HT-29 (cell line): ENCODE measurements at regions not wholly inside any gene's neighbourhood (a gene's known extent, or its start where the extent isn't known, plus 50 kb on each side); places are given as distances from the start of the nearest gene placed in this dataset.

Experiments
- DNase-seq: peaks from one replicate; pipeline ENCODE4 v3.0.0-alpha.2; 2015; ENCODE audit warnings: low spot score

DNA sequence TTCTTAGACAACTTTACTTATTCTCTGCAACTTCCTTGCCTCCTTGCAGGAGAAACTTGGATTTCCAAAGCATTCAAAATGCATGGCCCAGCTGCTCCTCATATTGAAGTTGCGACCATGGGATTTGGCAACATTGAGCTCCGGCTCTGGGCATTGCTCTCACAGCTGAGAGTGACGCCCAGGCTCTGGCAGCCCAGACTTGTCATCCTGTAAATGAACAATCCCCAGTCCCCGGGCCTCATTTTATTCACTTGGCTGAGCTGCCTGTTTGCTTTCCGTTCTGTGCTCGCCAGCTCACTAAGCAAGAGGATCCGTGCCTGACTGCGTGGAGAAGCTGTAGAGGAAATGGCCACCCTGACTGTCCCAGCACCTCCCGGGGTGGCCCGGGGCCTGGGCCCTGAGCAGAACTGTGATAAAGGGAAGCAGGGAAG lies 119.5 kb upstream of the CD93 start:
- DNase-seq, result no peak

DNA sequence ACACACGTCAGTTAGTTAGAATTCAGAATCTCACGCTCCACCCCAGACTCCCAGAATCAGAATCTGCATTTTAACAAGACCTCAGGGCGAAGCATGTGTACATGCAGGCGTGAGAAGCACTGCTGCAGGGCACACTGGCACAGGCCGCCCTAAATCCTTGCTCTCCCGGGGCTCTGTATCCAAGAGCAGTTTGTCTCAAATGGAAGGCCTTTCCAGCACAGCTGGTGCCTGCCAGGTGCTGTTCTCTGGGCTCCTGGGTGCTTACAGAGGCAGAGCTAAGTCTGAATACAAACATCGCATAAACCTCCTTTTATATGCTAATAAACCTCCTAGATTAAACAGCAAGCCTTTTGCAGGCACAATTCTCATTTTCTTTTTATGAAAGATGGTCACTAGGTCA lies 119.1 kb upstream of the CD93 start:
- DNase-seq, result no peak

GRCh38 chr20:23203951-23204730 lies 118.0 kb upstream of the CD93 start:
- no peak for DNase-seq

- no peak for DNase-seq
Observed at GRCh38 chr20:23203310-23203709, 117.2 kb upstream of the CD93 start.

- DNase-seq, result no peak
Observed at GRCh38 chr20:23201658-23202057, 115.5 kb upstream of the CD93 start.

DNA sequence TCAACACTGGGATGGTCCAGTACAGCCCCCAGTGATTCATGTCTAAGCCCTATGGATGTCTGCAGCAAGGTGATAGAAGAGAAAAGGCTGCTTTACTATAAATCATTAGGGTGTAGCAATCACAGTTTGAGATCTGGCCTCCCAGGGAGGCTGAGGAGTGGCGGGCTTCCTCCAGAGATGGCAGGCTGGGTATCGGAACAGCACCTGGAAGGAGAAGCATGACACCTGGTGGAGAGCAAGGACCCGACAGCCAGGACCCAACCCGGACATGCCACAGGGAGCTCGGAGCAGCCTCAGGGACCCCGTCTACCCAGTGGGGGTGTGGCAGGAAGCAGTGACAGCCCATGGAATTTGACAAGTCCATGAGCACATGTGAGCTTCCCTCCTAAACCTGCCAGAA lies 114.8 kb upstream of the CD93 start:
- DNase-seq, result peak; percentile 66

DNA sequence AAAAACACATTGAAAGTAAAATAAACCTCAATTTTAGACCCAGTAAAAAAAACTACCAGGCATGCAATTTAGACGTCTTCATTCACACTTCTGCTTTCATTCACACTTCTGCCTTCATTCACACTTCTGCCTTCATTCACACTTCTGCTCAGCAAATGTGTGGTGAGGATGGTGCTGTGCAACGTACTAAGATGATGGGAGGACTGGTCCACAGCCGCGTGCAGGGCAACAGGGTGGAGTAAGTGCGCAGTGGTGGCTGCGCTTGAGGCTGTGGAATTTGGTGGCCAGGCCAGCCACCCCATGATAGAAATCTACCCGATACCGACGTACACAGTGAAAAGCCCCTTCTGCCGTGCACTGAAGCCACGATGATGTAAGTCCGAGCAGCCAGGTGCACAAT lies 114.3 kb upstream of the CD93 start:
- DNase-seq, result no peak

GRCh38 chr20:23199356-23199755 lies 113.2 kb upstream of the CD93 start:
- no peak for DNase-seq

DNA sequence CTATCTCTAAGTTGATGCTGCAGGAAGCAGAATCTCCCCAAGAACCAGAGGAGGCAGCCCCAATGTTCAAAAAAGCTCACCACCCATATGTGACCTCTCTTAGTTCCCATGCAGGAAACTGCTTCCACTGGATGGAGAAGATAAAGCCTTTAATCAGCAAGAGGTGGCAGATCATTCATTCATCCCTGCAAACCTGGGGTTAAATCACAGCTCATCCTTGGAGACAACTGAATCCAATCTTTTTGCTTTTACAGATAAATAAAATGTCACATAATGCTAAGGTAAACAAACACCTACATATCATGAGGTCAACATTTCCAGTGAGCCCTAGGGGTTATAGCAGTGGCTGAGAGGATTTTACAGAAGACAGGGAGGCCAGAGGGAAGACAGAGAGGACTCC lies 112.7 kb upstream of the CD93 start:
- DNase-seq, result no peak

DNA sequence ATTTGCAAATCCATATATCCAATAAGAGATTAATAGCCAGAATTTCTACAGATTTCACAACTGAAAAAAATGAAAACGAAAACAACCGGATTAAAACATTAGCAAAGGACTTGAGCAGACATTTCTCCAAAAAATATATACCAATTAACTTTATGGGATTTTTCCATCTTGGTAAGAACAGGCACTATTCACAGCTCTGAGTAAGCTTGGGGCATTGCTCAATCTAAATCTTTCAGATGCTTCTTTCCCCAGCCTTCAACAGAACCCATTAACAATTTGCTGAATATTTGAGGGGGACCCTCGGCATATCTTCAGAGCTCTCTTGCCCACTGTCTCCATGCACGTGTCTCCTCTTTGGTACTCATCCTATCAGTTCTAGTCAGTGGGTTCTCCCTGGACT lies 111.7 kb upstream of the CD93 start:
- no peak for DNase-seq

DNA sequence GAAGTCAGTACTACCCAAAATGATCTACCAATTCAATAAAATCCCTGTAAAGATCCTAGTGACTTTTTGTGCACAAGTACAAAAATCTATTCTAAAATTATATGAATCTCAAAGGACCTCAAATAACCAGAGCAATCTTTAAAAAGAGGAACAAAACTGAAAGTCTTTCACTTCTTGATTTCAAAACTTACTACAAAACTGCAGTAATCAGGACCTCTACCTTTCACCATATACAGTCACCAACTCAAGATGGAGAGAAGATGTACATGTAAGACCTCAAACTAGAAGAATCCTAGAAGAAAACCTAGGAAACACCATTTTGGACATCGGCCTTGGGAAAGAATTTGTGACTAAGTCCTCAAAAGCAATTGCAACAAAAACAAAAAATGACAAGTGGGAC lies 109.5 kb upstream of the CD93 start:
- no peak for DNase-seq

GRCh38 chr20:23193801-23194384 lies 107.8 kb upstream of the CD93 start:
- DNase-seq, result no peak

- DNase-seq, result no peak
Observed at GRCh38 chr20:23192469-23192868, 106.3 kb upstream of the CD93 start.

GRCh38 chr20:23190557-23190956 lies 104.4 kb upstream of the CD93 start:
- DNase-seq, result no peak

- DNase-seq, result no peak
Observed at GRCh38 chr20:23189854-23190253, 103.7 kb upstream of the CD93 start.

DNA sequence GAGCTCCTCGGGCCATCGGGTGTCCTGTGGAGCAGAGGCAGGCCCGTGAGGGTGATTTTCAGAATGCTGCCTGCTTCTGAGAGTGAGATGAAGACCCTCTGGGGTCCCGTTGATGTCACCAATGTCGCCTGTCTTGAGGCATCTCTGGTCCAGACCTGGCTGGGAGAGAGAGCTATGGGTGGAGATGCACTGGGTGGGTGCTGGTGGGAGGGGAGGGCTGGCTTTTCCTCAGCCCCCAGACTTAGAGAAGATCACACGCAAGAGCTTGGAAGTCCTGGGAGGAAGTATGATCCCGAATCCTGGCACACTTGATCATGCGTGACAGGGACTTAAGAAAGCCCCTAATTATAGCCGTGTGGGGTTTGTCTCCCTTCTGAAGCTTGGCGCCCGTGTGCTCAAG lies 103.2 kb upstream of the CD93 start:
- no peak for DNase-seq

GRCh38 chr20:23188377-23189169 lies 102.4 kb upstream of the CD93 start:
- no peak for DNase-seq

- DNase-seq, result peak; percentile 60
Observed at GRCh38 chr20:23187751-23188150, 101.6 kb upstream of the CD93 start.

DNA sequence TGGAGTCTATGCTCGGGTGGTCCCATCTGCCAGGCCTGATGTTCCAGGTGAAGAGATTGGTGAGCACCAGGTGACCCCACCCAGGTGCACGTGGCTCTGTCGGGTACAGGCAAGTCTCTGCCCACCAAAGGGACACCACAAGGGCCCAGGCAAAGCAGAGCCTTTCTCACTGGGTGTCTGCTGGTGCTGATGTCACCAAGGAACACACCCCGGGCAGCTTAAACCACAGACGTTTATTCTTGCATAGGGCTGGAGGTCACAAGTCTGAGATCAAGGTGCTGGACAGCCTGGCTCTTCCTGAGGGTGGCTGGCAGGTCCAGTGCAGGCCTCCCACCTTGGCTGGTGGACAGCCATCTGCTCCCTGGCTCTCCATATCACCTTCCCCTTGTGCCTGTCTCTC lies 100.7 kb upstream of the CD93 start:
- no peak for DNase-seq

DNA sequence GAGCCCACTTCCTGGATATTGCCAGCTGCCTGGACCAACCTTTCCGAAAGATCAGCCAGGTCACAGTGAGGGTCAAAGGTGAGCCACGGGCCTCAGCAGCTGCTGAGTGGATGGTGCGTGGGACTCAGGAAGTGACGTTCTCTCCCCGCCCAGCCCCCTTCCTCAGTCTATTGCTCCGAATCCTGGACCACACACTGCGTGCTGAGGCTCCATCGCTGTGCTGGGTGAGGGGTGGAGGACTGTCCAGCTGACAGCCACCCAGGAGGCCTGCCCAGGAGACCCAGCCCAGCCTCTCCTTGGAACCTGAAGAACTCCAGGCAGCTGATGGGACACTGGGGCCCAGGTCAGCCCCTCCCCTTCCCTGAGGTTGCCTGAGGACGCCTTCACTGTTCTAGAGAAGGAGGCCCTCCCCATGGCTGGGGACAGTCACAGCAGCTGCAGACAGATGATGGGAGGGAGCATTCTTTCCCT lies 94.4 kb upstream of the CD93 start:
- DNase-seq, result no peak

- DNase-seq, result no peak
Observed at GRCh38 chr20:23179766-23180403, 93.8 kb upstream of the CD93 start.

- no peak for DNase-seq
Observed at GRCh38 chr20:23178806-23179205, 92.7 kb upstream of the CD93 start.
